ENCODE measurements at regions not wholly inside any gene's neighbourhood (a gene's known extent, or its start where the extent isn't known, plus 50 kb on each side); places are given as distances from the start of the nearest gene placed in this dataset.

DNA sequence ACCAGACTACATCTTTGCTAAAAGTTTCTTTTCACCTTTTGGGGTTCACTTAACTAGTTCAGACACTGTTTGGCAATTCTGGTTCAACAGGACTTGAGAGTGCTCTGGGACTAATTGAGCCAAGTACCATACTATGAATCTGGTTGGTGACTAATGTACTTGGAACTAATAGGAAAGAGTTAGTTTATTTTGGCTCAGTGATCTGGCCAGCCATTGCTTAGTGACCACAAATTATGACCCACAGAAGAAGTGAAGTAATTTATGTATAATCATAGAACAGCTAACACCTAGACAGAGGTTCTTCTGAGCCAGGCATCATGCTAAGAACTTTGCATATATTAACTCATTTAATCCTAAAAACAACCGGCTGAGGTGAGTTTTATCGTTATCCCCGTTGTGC, 126.5 kb upstream of the JCAD start:
- TF ChIP-seq, protein P1, sequence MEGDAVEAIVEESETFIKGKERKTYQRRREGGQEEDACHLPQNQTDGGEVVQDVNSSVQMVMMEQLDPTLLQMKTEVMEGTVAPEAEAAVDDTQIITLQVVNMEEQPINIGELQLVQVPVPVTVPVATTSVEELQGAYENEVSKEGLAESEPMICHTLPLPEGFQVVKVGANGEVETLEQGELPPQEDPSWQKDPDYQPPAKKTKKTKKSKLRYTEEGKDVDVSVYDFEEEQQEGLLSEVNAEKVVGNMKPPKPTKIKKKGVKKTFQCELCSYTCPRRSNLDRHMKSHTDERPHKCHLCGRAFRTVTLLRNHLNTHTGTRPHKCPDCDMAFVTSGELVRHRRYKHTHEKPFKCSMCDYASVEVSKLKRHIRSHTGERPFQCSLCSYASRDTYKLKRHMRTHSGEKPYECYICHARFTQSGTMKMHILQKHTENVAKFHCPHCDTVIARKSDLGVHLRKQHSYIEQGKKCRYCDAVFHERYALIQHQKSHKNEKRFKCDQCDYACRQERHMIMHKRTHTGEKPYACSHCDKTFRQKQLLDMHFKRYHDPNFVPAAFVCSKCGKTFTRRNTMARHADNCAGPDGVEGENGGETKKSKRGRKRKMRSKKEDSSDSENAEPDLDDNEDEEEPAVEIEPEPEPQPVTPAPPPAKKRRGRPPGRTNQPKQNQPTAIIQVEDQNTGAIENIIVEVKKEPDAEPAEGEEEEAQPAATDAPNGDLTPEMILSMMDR (conservative IDR thresholded peaks at IDR 0.05 in 1 of 2, IDR thresholded peaks at IDR 0.05 in 1 of 2; ENCODE audit: extremely low read depth in 1 of 2, insufficient read depth in 1 of 2, low read depth in 1 of 2, low read length in 2 of 2), result no peak
- no peak for TF ChIP-seq EZH2 (IDR thresholded peaks at IDR 0.05; ENCODE audit: borderline replicate concordance, low read length)

Measured in mammary epithelial cell (primary cell).